ENCODE measurements at regions not wholly inside any gene's neighbourhood (a gene's known extent, or its start where the extent isn't known, plus 50 kb on each side); places are given as distances from the start of the nearest gene placed in this dataset.

- H3K27ac ChIP-seq (ENCODE audit: low read depth, low read length): no peak overlapping the region
- H3K9me2 ChIP-seq (ENCODE audit: insufficient read depth): no peaks in the 10 kb centered on the region
- no peak overlapping the region for H2AFZ ChIP-seq (ENCODE audit: low read depth, low read length, poor library complexity, severe bottlenecking)
- ChIA-PET CTCF (no interaction called here), RAD21 (ENCODE audit: low non-redundant PET in 1 of 2, low total read pairs in 2 of 2, uncharacterized antibody in 2 of 2, unreplicated experiment in 2 of 2) (no interaction called here), POLR2A (no interaction called here)
- no peak overlapping the region for H3K4me2 ChIP-seq (ENCODE audit: low read length)
- H3K36me3 ChIP-seq (ENCODE audit: control insufficient read depth in 1 of 2, insufficient read depth in 2 of 2, low read length in 2 of 2): no peaks in the 10 kb centered on the region
- no peaks in the 10 kb centered on the region for H4K20me1 ChIP-seq (ENCODE audit: insufficient read depth)
- H3K9me3 ChIP-seq (ENCODE audit: control insufficient read depth in 1 of 2, insufficient read depth in 1 of 2, low read depth in 1 of 2, low read length in 2 of 2): no peaks in the 10 kb centered on the region
- no peaks in the 10 kb centered on the region for H3K79me2 ChIP-seq (ENCODE audit: insufficient read depth, low read length)
- no TSS peak for BruUV-seq (replicated peaks)
- H3K4me3 ChIP-seq (replicated peaks in 1 of 2; ENCODE audit: low read depth in 1 of 2, low read length in 2 of 2): no peak overlapping the region
- TF ChIP-seq CTCF (IDR thresholded peaks at IDR 0.05 in 2 of 3, conservative IDR thresholded peaks at IDR 0.05 in 1 of 3; ENCODE audit: borderline replicate concordance in 1 of 3, insufficient read depth in 1 of 3, low read depth in 2 of 3, low read length in 2 of 3) (no peak), YY1 (IDR thresholded peaks at IDR 0.05; ENCODE audit: extremely low read depth, insufficient replicate concordance, low read depth, low read length) (no peak), REST (IDR thresholded peaks at IDR 0.05; ENCODE audit: low read depth) (no peak), SP1 (IDR thresholded peaks at IDR 0.05; ENCODE audit: low read depth) (no peak), JUND (IDR thresholded peaks at IDR 0.05) (no peak), ZNF274 (IDR thresholded peaks at IDR 0.05; ENCODE audit: low read depth, low read length) (no peak), POLR2A (IDR thresholded peaks at IDR 0.05; ENCODE audit: borderline replicate concordance, extremely low read depth, insufficient read depth, insufficient read length) (no peak), ELF1 (IDR thresholded peaks at IDR 0.05; ENCODE audit: borderline replicate concordance, low read depth) (no peak), TCF7L2 (IDR thresholded peaks at IDR 0.05; ENCODE audit: borderline replicate concordance, extremely low read depth, insufficient read depth, insufficient read length) (no peak)
- ATAC-seq: no peak
- no peak for DNase-seq (ENCODE audit: low read depth, low spot score)
- intact Hi-C loops (cut with micrococcal nuclease): no loop called here
- peaks cover 0 to 16% of the 10 kb centered on the region in 2 experiments; a peak in 2 of 4 replicates for H3K4me1 ChIP-seq (ENCODE audit: control insufficient read depth in 1 of 2, insufficient read depth in 2 of 2, low read length in 2 of 2)
- no peak overlapping the region for H3K9ac ChIP-seq (ENCODE audit: low read length)
- no peaks in the 10 kb centered on the region for H3K27me3 ChIP-seq (ENCODE audit: insufficient read depth, low read length)
Observed at GRCh38 chr5:106171708-106172107, 1499.0 kb downstream of the EFNA5 start.

All from HCT116 (cell line).